DMS79 treated with DMSO at 0.1 percent for 48 hours (cell line): ENCODE measurements at regions not wholly inside any gene's neighbourhood (a gene's known extent, or its start where the extent isn't known, plus 50 kb on each side); places are given as distances from the start of the nearest gene placed in this dataset.
A peak's percentile ranks its signal among the peaks of the same experiment; 100 is the strongest.

Source experiments
- DNase-seq: peaks from one replicate; lab custom pipeline; 2025; lab: John Stamatoyannopoulos, UW

GRCh38 chr10:83880252-83880791, 259.0 kb upstream of the GHITM start:
- DNase-seq = no peak

- DNase-seq = peak; percentile 55
Observed at GRCh38 chr10:83881661-83882060, 257.6 kb upstream of the GHITM start.

GRCh38 chr10:83886871-83887270, 252.4 kb upstream of the GHITM start:
- peak; percentile 67 for DNase-seq

- DNase-seq = no peak
Observed at GRCh38 chr10:83892737-83893136, 246.6 kb upstream of the GHITM start.

- DNase-seq = no peak
Observed at GRCh38 chr10:83896219-83896618, 243.1 kb upstream of the GHITM start.

GRCh38 chr10:83897626-83898025, 241.7 kb upstream of the GHITM start:
- no peak for DNase-seq

- DNase-seq = no peak
Observed at GRCh38 chr10:83908506-83908905, 230.8 kb upstream of the GHITM start.

GRCh38 chr10:83909001-83909400, 230.3 kb upstream of the GHITM start:
- no peak for DNase-seq

- DNase-seq = no peak
Observed at GRCh38 chr10:83915801-83916200, 223.5 kb upstream of the GHITM start.

GRCh38 chr10:83917537-83918506, 221.5 kb upstream of the GHITM start:
- DNase-seq = no peak

- no peak for DNase-seq
Observed at GRCh38 chr10:83919187-83919586, 220.1 kb upstream of the GHITM start.

GRCh38 chr10:83921984-83922860, 217.1 kb upstream of the GHITM start:
- DNase-seq = no peak

GRCh38 chr10:83925133-83925532, 214.2 kb upstream of the GHITM start:
- no peak for DNase-seq

GRCh38 chr10:83926606-83927005, 212.7 kb upstream of the GHITM start:
- no peak for DNase-seq

- no peak for DNase-seq
Observed at GRCh38 chr10:83927166-83927565, 212.1 kb upstream of the GHITM start.

GRCh38 chr10:83929399-83929798, 209.9 kb upstream of the GHITM start:
- peak; percentile 3 for DNase-seq

GRCh38 chr10:83931669-83932068, 207.6 kb upstream of the GHITM start:
- no peak for DNase-seq

- DNase-seq = no peak
Observed at GRCh38 chr10:83932245-83932644, 207.1 kb upstream of the GHITM start.

- no peak for DNase-seq
Observed at GRCh38 chr10:83934062-83934461, 205.2 kb upstream of the GHITM start.

GRCh38 chr10:83934641-83935338, 204.5 kb upstream of the GHITM start:
- no peak for DNase-seq

- DNase-seq = no peak
Observed at GRCh38 chr10:83935339-83935736, 204.0 kb upstream of the GHITM start.

GRCh38 chr10:83935911-83936310, 203.4 kb upstream of the GHITM start:
- DNase-seq = no peak
